Gastroesophageal sphincter (tissue), 4 donors: ENCODE measurements at regions not wholly inside any gene's neighbourhood (a gene's known extent, or its start where the extent isn't known, plus 50 kb on each side); places are given as distances from the start of the nearest gene placed in this dataset.
"Not testable (repeated sequence)": the region's sequence is repeated elsewhere in the genome, so short reads cannot be mapped to it uniquely, and the experiment has no call there.

Source experiments
- ATAC-seq: fragments of 150-250 bp; one replicate; pipeline ENCODE4 v1.9.1; 2016; ENCODE audit warnings: mild to moderate bottlenecking, moderate library complexity
- H3K27ac ChIP-seq, 4 donors: fragments of 200-600 bp; sonication (generic) in 3 of 4; 1 replicate in 3 of 4; 2 replicates in 1 of 4; pipeline ENCODE4 v1.5.1; 2016 to 2019
- H3K27me3 ChIP-seq: fragments of 200-600 bp; sonication (generic); one replicate; pipeline ENCODE4 v1.5.1; 2019
- H3K36me3 ChIP-seq, 2 donors: fragments of 200-600 bp; sonication (generic); one replicate each; pipeline ENCODE4 v1.5.1; 2019; ENCODE audit warnings: control low read depth in 1 of 2
- H3K4me1 ChIP-seq, 3 donors: fragments of 200-600 bp; sonication (generic); 1 replicate in 2 of 3; 2 replicates in 1 of 3; pipeline ENCODE4 v1.5.1; 2016 to 2019; ENCODE audit warnings: control low read depth in 2 of 3
- H3K4me3 ChIP-seq, 2 donors: fragments of 200-600 bp; sonication (generic); one replicate each; pipeline ENCODE4 v1.5.1; 2019; ENCODE audit warnings: mild to moderate bottlenecking in 1 of 2, moderate library complexity in 1 of 2
- H3K9me3 ChIP-seq, 3 donors: fragments of 200-600 bp; sonication (generic); one replicate each; pipeline ENCODE4 v1.5.1; 2017 to 2019; ENCODE audit warnings: control low read depth in 2 of 3
- EP300 ChIP-seq: sonication (generic); formaldehyde crosslinking; IDR thresholded peaks from one replicate; pipeline ENCODE4 v1.6.1; 2017; ENCODE audit warnings: antibody characterized with exemption, mild to moderate bottlenecking
- POLR2A ChIP-seq, 2 donors: fragments of 450-650 bp; IDR thresholded peaks; one replicate each; pipeline ENCODE4 v1.6.1; 2017; ENCODE audit warnings: antibody characterized with exemption in 2 of 2, mild to moderate bottlenecking in 2 of 2, moderate library complexity in 1 of 2
- POLR2AphosphoS5 ChIP-seq: sonication (generic); formaldehyde crosslinking; IDR thresholded peaks from one replicate; pipeline ENCODE4 v1.6.1; 2017; ENCODE audit warnings: antibody characterized with exemption
- WGBS, 2 donors: methylation state at CpG; one replicate each; pipeline ENCODE4 v1.1.5; 2018; ENCODE audit warnings: low coverage in 1 of 2; 5-methylcytosine and 5-hydroxymethylcytosine counted together
- TF ChIP-seq, protein P1 (sequence below), 4 experiments: fragments of 200-600 bp in 2 of 4; fragments of 450-650 bp in 2 of 4; sonication (generic) in 1 of 4; IDR thresholded peaks; one replicate each; pipeline ENCODE4 v1.5.1; 2017 to 2019; ENCODE audit warnings: antibody characterized with exemption in 4 of 4, mild to moderate bottlenecking in 2 of 4, moderate library complexity in 2 of 4

DNA sequence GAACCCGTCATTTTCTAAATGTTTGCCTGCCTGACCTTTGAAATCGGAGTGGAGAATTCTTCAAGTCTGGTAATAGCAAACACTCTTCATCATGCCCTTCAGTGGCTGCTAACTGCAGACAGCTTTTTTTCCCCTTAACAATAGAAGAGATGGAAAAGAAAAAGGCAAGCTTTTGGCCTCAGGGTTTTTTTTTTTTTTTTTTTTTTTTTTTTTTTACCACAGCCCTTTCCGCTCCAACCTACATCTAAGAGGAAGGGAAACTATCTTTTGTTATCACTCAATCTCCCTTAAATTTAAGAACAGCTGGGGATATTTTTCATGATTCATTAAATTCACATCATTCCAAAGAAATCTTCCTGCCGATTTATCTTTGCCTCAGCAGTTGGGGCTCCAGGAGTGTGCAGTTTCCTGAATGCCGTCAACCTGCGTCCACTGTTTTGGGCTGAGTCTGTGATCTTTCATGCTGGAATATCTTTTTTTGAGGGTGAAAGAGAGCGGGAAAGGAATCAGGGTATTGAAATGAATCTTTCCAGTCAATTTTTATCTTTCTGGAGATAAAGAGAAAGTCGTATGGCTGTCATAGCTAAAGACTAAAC lies 144.5 kb upstream of the SMYD2 start:
- Histone ChIP-seq H3K36me3 (no peaks in the 10 kb centered on the region), H3K9me3 (no peaks in the 10 kb centered on the region), H3K4me1 (no peaks in the 10 kb centered on the region), H3K27ac (no peak overlapping the region), H3K27me3 (peaks cover 7% of the 10 kb centered on the region), H3K4me3 (no peak overlapping the region)
- 47 to 63% methylated on average over 4 to 8 of the region's 8 CpGs for WGBS, 2 donors
- TF ChIP-seq POLR2AphosphoS5 (no peak), EP300 (no peak), POLR2A (IDR thresholded peaks at IDR 0.05) (no peak)
- TF ChIP-seq, protein P1, sequence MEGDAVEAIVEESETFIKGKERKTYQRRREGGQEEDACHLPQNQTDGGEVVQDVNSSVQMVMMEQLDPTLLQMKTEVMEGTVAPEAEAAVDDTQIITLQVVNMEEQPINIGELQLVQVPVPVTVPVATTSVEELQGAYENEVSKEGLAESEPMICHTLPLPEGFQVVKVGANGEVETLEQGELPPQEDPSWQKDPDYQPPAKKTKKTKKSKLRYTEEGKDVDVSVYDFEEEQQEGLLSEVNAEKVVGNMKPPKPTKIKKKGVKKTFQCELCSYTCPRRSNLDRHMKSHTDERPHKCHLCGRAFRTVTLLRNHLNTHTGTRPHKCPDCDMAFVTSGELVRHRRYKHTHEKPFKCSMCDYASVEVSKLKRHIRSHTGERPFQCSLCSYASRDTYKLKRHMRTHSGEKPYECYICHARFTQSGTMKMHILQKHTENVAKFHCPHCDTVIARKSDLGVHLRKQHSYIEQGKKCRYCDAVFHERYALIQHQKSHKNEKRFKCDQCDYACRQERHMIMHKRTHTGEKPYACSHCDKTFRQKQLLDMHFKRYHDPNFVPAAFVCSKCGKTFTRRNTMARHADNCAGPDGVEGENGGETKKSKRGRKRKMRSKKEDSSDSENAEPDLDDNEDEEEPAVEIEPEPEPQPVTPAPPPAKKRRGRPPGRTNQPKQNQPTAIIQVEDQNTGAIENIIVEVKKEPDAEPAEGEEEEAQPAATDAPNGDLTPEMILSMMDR (IDR thresholded peaks at IDR 0.05) = no peak
- no peak for ATAC-seq

- WGBS, 2 donors = 81 to 89% methylated on average over 2 to 3 of the region's 4 CpGs
- H3K27me3 ChIP-seq = peaks cover 7% of the 10 kb centered on the region
- TF ChIP-seq, protein P1 (IDR thresholded peaks at IDR 0.05) = no peak
- TF ChIP-seq POLR2A (IDR thresholded peaks at IDR 0.05) (no peak), EP300 (no peak), POLR2AphosphoS5 (no peak)
These were observed 139.5 kb upstream of the SMYD2 start for GRCh38 chr1:214141486-214141885.

DNA sequence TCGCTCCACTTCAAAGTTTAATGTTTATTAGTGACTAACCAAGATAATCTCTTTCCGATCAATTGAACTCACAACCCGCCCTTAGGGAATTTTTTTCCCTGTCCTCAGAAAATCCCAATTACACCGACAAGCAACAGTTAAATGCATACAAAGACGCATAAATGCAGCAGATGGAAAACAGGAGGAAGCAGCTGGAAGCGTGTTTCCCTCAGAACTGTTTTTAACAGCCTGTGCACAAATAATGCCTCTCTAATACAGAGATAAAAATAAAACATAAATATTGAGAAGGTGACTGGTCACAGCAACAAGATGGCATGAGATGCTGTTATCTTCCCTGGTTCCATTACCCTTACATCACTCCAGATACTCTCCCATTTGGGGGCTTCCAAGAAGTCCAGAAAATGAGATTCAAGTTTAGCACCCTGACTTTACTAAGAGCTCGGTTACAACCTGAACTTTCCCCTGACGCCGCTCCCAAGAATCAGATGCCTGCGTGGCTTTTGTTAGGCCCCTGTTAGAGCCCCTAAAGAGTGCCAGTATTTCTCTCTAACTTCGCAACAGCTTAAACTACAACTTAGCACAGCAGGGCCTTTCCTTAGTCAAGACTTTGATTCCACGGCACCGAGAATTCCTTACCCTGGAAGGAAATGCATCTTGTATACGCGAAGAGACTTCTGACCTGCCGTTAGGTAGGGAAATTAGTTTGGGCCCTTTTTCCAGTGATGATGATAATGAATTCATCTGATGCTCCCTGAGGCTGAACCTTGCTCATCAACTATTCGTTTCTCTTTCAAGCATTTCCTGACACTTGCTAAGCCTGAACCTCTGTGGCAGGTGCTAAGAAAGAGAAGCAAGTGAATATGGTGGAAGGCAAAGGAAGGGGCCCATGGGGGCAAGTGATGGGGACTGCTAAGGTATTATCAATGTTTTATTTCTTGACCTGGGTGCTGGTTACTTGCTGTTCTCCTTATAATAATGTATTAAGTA lies 137.7 kb upstream of the SMYD2 start:
- H3K27ac ChIP-seq = no peak overlapping the region
- H3K4me1 ChIP-seq = no peaks in the 10 kb centered on the region
- no peak for ATAC-seq
- H3K27me3 ChIP-seq = no peaks in the 10 kb centered on the region
- H3K36me3 ChIP-seq = no peaks in the 10 kb centered on the region
- no peaks in the 10 kb centered on the region for H3K9me3 ChIP-seq
- TF ChIP-seq EP300 (no peak), POLR2A (IDR thresholded peaks at IDR 0.05) (no peak), POLR2AphosphoS5 (no peak)
- TF ChIP-seq, protein P1 (IDR thresholded peaks at IDR 0.05) = no peak
- WGBS, 2 donors = 53 to 54% methylated on average over 16 to 17 of the region's 17 CpGs
- H3K4me3 ChIP-seq = no peak overlapping the region

More at GRCh38 chr1:214141486-214141885, 139.5 kb upstream of the SMYD2 start:
- Histone ChIP-seq H3K4me3 (no peak overlapping the region), H3K36me3 (no peaks in the 10 kb centered on the region), H3K4me1 (no peaks in the 10 kb centered on the region), H3K27ac (no peak overlapping the region), H3K9me3 (no peaks in the 10 kb centered on the region)
- ATAC-seq = no peak

DNA sequence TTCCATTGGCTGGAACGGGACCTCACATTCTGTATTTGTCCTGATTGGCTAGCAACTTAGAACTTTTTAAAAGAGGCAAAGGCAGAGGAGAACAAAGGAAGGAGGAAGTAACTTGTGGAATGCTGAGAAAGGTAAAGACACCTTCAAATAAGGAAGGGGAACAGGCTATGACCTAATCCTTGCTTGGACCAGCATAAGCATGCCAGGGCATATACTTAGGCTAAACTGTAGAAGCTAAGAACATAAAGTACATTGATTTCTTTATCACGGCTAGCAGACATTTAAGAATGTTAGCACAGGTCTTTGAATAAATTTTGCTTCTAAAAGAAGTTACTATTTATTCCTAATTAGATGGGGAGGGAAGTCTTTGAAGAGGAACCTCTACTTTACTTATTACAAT lies 136.4 kb upstream of the SMYD2 start:
- H3K36me3 ChIP-seq, ATAC-seq, H3K4me3 ChIP-seq, H3K4me1 ChIP-seq, H3K27ac ChIP-seq, H3K27me3 ChIP-seq, H3K9me3 ChIP-seq: not testable (repeated sequence)
- 58 to 84% methylated on average over 2 of the region's 2 CpGs for WGBS, 2 donors

DNA sequence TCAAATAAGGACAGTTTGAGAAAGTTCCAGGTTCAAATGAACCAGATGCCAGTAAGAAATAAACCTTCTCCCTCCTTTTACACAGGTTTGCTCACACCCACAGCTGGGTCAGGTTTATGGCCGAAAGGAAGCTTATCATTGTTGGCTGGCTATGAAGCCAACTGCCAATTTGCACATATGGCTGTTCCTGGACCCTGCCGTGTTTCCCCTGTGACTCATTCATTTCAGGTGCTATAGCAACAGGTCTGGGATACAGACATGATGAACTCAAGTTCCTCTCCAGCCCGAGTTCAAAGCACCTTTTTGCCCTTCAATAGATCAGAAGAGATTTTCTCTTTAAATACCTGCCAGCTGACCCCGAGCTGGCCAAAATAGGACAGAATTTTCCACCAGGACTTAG lies 134.4 kb upstream of the SMYD2 start:
- Histone ChIP-seq H3K27me3 (no peaks in the 10 kb centered on the region), H3K27ac (no peak overlapping the region), H3K4me3 (no peak overlapping the region), H3K4me1 (no peaks in the 10 kb centered on the region), H3K36me3 (no peaks in the 10 kb centered on the region), H3K9me3 (no peaks in the 10 kb centered on the region)
- ATAC-seq = no peak
- TF ChIP-seq, protein P1 (IDR thresholded peaks at IDR 0.05) = no peak
- TF ChIP-seq POLR2A (IDR thresholded peaks at IDR 0.05) (no peak), EP300 (no peak), POLR2AphosphoS5 (no peak)
- WGBS, 2 donors = 37% methylated on average over 4 of the region's 4 CpGs; no CpG with 5 or more reads in 1 of the 2 donors
